VCaP (cell line): ENCODE measurements at regions not wholly inside any gene's neighbourhood (a gene's known extent, or its start where the extent isn't known, plus 50 kb on each side); places are given as distances from the start of the nearest gene placed in this dataset.

ENCODE experiments used
- H3K27ac ChIP-seq: fragments of 450-650 bp; 2 replicates; pipeline ENCODE4 v1.5.1; 2017
- TF ChIP-seq, protein P1 (sequence below): fragments of 450-650 bp; conservative IDR thresholded peaks from 2 replicates; pipeline ENCODE4 v1.5.1; 2017; ENCODE audit warnings: mild to moderate bottlenecking, moderate library complexity

DNA sequence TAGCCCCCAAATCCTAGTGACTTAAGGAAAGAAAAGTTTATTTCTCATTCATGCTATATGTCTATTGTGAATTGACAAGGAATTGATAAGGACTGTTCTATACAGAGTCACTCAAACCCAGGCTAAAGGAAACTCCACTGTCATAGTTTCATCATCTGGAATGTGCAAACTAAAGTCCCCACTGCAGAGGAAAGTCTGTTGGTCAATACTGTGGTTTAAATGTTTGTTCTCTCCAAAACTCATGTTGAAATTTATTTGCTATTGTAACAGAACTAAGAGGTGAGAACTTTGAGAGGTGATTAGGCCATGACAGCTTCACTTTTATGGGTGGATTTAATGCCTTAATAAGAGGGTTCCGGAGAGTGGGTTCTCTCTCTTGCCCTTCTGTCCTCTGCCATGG lies 149.6 kb downstream of the COX18 start:
- H3K27ac ChIP-seq, result no peak overlapping the region
- TF ChIP-seq, protein P1, sequence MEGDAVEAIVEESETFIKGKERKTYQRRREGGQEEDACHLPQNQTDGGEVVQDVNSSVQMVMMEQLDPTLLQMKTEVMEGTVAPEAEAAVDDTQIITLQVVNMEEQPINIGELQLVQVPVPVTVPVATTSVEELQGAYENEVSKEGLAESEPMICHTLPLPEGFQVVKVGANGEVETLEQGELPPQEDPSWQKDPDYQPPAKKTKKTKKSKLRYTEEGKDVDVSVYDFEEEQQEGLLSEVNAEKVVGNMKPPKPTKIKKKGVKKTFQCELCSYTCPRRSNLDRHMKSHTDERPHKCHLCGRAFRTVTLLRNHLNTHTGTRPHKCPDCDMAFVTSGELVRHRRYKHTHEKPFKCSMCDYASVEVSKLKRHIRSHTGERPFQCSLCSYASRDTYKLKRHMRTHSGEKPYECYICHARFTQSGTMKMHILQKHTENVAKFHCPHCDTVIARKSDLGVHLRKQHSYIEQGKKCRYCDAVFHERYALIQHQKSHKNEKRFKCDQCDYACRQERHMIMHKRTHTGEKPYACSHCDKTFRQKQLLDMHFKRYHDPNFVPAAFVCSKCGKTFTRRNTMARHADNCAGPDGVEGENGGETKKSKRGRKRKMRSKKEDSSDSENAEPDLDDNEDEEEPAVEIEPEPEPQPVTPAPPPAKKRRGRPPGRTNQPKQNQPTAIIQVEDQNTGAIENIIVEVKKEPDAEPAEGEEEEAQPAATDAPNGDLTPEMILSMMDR, result no peak

DNA sequence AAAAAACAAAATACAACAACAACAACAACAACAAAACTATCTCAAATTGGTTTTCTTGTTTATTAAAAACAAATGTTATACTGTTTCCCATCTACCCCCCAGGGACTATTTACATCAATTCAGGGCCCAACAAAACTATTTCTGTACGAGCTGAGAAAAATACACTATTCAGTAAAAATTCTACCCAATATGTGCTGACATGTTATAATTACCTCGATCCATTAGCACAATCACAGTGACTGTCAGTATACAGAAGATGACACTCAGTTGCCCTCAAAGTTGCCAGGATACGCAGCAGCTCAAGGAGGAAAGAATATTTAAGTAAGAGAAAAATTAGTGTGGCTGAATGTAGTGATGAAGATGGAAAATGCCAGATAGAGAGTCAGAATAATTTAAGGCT lies 150.1 kb downstream of the COX18 start:
- TF ChIP-seq, protein P1, result no peak
- no peak overlapping the region for H3K27ac ChIP-seq

DNA sequence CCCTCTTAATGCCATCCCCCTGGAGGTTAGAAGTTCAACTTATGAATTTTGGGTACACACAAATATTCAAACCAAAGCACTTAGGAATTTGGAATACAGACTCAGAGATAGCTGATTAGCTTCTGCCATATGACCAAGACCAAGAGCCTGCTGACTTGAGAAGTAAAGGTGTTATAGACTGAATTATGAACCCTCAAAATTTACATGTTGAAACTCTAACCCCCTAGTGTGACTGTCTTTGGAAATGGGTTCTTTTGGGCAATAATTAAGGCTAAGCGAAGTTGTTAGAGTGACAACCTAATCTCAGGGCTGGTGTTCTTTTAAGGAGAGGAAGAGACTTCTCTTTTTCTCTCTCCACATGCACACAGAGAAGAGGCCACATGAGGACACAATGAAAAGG lies 151.2 kb downstream of the COX18 start:
- H3K27ac ChIP-seq, result no peak overlapping the region; the same call in 1 of the 2 replicates
- TF ChIP-seq, protein P1, result no peak

GRCh38 chr4:72911316-72911715 lies 158.2 kb downstream of the COX18 start:
- TF ChIP-seq, protein P1, result no peak
- no peak overlapping the region for H3K27ac ChIP-seq

DNA sequence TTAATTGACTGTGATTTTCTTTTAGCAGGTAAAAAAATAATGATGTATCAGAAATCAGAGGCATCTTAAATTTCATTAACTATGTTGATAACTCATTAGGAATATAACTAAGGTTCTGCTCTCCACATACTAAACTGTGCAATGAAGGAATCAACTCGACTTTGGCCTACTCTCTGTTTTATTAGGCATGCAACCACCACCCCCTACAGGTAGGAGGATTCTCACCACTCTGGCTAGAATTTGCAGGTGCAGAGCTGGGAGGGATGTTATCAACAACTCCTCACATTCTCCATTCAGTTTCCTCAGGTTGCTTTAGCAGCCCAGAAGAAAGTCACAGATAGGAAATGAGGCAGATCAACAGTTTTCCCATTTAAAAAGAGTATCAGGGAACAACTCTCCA lies 160.1 kb downstream of the COX18 start:
- no peak overlapping the region for H3K27ac ChIP-seq
- TF ChIP-seq, protein P1, result peak; percentile 79

- TF ChIP-seq, protein P1, result no peak
- H3K27ac ChIP-seq, result peak overlapping the region; percentile 47
These were observed 167.2 kb downstream of the COX18 start for GRCh38 chr4:72902354-72902753.

GRCh38 chr4:72901553-72901952 lies 168.0 kb downstream of the COX18 start:
- peak overlapping the region; percentile 47 for H3K27ac ChIP-seq
- TF ChIP-seq, protein P1, result no peak

DNA sequence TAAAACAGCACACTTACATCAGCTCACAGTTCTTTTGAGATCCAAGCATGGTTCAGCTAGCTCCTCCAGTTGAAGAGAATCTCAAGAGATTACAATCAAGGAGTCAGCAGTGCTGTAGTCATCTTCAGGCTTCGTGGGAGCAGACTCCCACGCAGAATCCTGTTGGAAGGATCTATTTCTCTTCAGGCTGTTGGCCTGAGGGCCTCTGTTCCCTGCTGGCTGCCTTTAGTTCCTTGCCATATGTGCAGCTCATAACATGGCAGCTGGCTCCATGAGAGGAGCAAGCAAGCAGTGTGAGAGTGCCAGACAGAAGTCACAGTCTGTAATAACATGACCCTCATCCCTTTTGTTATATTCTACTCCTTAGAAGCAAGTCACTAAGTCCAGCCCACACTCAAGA lies 168.6 kb downstream of the COX18 start:
- no peak overlapping the region; the same call in 1 of the 2 replicates for H3K27ac ChIP-seq
- TF ChIP-seq, protein P1, result no peak
